ENCODE measurements at regions not wholly inside any gene's neighbourhood (a gene's known extent, or its start where the extent isn't known, plus 50 kb on each side); places are given as distances from the start of the nearest gene placed in this dataset.

DNA sequence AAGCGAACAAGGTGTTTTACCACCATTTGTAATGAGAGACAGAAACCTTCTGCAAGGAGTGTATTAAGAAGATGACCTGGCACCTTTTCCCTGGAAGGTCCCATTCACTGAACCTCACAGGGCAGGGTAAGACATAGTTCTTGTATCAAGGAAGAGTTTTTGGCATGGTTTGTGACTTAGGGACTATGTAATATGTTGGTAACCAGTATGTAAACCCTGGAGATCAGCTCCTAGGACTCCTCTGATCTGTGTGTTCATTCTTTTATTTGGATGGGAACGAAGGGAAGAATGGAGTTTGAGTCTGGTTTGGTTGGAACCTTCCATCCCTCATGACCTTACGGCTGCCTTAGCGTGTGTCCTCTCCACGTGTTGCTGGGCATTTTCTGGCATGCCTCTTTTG, 175.4 kb downstream of the CAND1 start:
- TF ChIP-seq CTCF (conservative IDR thresholded peaks at IDR 0.05; ENCODE audit: low read depth, low read length) (no peak), RCOR1 (IDR thresholded peaks at IDR 0.05; ENCODE audit: insufficient replicate concordance, low read length) (no peak), RFX5 (IDR thresholded peaks at IDR 0.05; ENCODE audit: low read depth, low read length) (no peak), CEBPB (IDR thresholded peaks at IDR 0.05; ENCODE audit: low read depth, low read length) (no peak), RAD21 (IDR thresholded peaks at IDR 0.05; ENCODE audit: low read length) (no peak), POLR2A (IDR thresholded peaks at IDR 0.05; ENCODE audit: low read depth, low read length) (no peak), MXI1 (IDR thresholded peaks at IDR 0.05; ENCODE audit: borderline replicate concordance, low read depth, low read length) (no peak), BHLHE40 (IDR thresholded peaks at IDR 0.05; ENCODE audit: low read depth, low read length) (no peak), SMC3 (IDR thresholded peaks at IDR 0.05; ENCODE audit: low read depth, low read length) (no peak), MAFK (IDR thresholded peaks at IDR 0.05; ENCODE audit: low read depth, low read length) (no peak)
- TF ChIP-seq, protein P1, sequence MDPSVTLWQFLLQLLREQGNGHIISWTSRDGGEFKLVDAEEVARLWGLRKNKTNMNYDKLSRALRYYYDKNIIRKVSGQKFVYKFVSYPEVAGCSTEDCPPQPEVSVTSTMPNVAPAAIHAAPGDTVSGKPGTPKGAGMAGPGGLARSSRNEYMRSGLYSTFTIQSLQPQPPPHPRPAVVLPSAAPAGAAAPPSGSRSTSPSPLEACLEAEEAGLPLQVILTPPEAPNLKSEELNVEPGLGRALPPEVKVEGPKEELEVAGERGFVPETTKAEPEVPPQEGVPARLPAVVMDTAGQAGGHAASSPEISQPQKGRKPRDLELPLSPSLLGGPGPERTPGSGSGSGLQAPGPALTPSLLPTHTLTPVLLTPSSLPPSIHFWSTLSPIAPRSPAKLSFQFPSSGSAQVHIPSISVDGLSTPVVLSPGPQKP (IDR thresholded peaks at IDR 0.05; ENCODE audit: borderline replicate concordance, low read depth, low read length) = no peak
- TF ChIP-seq, protein P2, sequence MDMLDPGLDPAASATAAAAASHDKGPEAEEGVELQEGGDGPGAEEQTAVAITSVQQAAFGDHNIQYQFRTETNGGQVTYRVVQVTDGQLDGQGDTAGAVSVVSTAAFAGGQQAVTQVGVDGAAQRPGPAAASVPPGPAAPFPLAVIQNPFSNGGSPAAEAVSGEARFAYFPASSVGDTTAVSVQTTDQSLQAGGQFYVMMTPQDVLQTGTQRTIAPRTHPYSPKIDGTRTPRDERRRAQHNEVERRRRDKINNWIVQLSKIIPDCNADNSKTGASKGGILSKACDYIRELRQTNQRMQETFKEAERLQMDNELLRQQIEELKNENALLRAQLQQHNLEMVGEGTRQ (IDR thresholded peaks at IDR 0.05; ENCODE audit: low read depth, low read length) = no peak
